ENCODE measurements at regions not wholly inside any gene's neighbourhood (a gene's known extent, or its start where the extent isn't known, plus 50 kb on each side); places are given as distances from the start of the nearest gene placed in this dataset.
A peak's percentile ranks its signal among the peaks of the same experiment; 100 is the strongest.
"Not testable (repeated sequence)": the region's sequence is repeated elsewhere in the genome, so short reads cannot be mapped to it uniquely, and the experiment has no call there.

- no peak for DNase-seq
Measured at GRCh38 chr5:40276426-40277102, 403.2 kb upstream of the PTGER4 start.

GRCh38 chr5:40274568-40274967 is 405.1 kb upstream of the PTGER4 start:
- DNase-seq = no peak

GRCh38 chr5:40273936-40274335 is 405.8 kb upstream of the PTGER4 start:
- peak; percentile 76 for DNase-seq

- DNase-seq = no peak
Measured at GRCh38 chr5:40271476-40271875, 408.2 kb upstream of the PTGER4 start.

- DNase-seq = no peak
Measured at GRCh38 chr5:40270274-40270845, 409.4 kb upstream of the PTGER4 start.

- DNase-seq = no peak
Measured at GRCh38 chr5:40268088-40268487, 411.6 kb upstream of the PTGER4 start.

GRCh38 chr5:40266952-40267351 is 412.8 kb upstream of the PTGER4 start:
- DNase-seq = no peak

GRCh38 chr5:40261984-40262383 is 417.7 kb upstream of the PTGER4 start:
- DNase-seq = no peak

- no peak for DNase-seq
Measured at GRCh38 chr5:40260361-40260760, 419.4 kb upstream of the PTGER4 start.

GRCh38 chr5:40258222-40258621 is 421.5 kb upstream of the PTGER4 start:
- no peak for DNase-seq

- no peak for DNase-seq
Measured at GRCh38 chr5:40240671-40241070, 439.0 kb upstream of the PTGER4 start.

- DNase-seq = no peak
Measured at GRCh38 chr5:40240111-40240510, 439.6 kb upstream of the PTGER4 start.

GRCh38 chr5:40238066-40238745 is 441.5 kb upstream of the PTGER4 start:
- no peak for DNase-seq

GRCh38 chr5:40235471-40236400 is 444.0 kb upstream of the PTGER4 start:
- no peak for DNase-seq

- DNase-seq = no peak
Measured at GRCh38 chr5:40233268-40233667, 446.4 kb upstream of the PTGER4 start.

GRCh38 chr5:40227931-40228330 is 451.8 kb upstream of the PTGER4 start:
- peak; percentile 13 for DNase-seq

GRCh38 chr5:40227366-40227765 is 452.3 kb upstream of the PTGER4 start:
- no peak for DNase-seq

- no peak for DNase-seq
Measured at GRCh38 chr5:40226906-40227305, 452.8 kb upstream of the PTGER4 start.

- DNase-seq = not testable (repeated sequence)
Measured at GRCh38 chr5:40225147-40225546, 454.6 kb upstream of the PTGER4 start.

GRCh38 chr5:40224421-40224820 is 455.3 kb upstream of the PTGER4 start:
- peak; percentile 42 for DNase-seq

GRCh38 chr5:40223884-40224402 is 455.8 kb upstream of the PTGER4 start:
- DNase-seq = peak; percentile 71

GRCh38 chr5:40221796-40222195 is 457.9 kb upstream of the PTGER4 start:
- DNase-seq = peak; percentile 72

- no peak for DNase-seq
Measured at GRCh38 chr5:40221255-40221654, 458.5 kb upstream of the PTGER4 start.

Data from NCI-H226 (cell line).